GM12872 (cell line): ENCODE measurements at regions not wholly inside any gene's neighbourhood (a gene's known extent, or its start where the extent isn't known, plus 50 kb on each side); places are given as distances from the start of the nearest gene placed in this dataset.

Experiments
- TF ChIP-seq, protein P1 (sequence below): IDR thresholded peaks from 3 replicates; pipeline ENCODE4 v1.5.1; 2011; ENCODE audit warnings: low read depth, mild to moderate bottlenecking, low read length, moderate library complexity; ENCODE audit not compliant: insufficient read depth

DNA sequence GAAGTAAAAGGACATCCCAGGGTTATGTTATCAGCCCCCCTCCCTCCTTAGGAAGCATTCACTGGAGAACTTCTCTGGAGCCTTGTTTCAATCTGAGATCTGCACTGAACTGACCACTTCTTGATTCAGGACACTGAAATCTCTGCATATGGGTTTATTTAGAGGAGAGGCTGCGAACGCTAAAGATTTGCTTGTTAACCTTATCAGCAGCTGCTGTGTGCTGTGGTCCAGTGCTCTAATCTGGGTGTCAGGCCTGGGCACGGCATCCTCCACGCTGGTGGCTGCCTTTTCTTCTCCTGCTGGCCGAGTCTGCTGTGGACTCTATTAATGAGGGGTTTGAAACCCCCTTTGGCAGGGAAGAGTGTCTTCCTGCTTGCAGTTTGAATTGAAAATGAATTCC is 1094.7 kb upstream of the TENM3 start:
- TF ChIP-seq, protein P1, sequence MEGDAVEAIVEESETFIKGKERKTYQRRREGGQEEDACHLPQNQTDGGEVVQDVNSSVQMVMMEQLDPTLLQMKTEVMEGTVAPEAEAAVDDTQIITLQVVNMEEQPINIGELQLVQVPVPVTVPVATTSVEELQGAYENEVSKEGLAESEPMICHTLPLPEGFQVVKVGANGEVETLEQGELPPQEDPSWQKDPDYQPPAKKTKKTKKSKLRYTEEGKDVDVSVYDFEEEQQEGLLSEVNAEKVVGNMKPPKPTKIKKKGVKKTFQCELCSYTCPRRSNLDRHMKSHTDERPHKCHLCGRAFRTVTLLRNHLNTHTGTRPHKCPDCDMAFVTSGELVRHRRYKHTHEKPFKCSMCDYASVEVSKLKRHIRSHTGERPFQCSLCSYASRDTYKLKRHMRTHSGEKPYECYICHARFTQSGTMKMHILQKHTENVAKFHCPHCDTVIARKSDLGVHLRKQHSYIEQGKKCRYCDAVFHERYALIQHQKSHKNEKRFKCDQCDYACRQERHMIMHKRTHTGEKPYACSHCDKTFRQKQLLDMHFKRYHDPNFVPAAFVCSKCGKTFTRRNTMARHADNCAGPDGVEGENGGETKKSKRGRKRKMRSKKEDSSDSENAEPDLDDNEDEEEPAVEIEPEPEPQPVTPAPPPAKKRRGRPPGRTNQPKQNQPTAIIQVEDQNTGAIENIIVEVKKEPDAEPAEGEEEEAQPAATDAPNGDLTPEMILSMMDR = no peak

DNA sequence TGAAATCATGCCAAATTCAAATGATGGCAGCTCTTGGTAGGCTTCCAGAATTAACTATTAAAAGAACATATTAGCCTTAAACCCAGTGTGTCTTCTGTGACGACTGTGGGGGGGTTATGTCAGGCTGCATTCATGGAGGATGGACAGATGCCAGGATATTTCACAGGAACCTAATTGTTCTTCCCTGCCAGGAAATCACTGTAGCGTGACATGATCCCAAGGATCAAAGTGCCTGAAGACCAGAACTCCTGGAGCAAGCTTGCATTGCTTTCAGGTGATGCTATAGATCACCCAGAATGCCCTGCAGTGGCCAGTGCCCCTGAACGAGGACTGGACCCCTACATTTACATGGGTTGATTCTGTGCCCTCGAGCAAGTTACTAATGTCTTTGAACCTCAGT is 1093.0 kb upstream of the TENM3 start:
- TF ChIP-seq, protein P1 = no peak

DNA sequence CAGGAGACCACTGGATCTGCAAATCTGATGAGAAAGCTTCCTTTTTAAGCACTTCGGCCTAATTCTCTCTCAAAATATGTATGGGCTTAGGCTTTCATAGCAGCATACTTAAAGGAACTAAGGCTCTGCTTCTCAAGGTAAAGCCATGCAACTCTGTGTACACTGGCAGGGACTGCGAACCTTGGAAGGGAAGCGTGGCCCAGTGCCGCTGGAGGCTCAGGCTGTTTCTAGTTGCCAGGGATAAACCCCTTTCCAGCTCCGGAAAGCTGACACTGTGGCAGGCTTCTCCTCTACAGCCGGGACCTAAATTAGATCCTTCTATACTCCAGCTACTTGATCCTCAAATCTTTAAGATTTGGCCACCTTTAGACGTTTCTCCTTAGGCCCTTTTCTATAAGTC is 1091.3 kb upstream of the TENM3 start:
- TF ChIP-seq, protein P1 = no peak

DNA sequence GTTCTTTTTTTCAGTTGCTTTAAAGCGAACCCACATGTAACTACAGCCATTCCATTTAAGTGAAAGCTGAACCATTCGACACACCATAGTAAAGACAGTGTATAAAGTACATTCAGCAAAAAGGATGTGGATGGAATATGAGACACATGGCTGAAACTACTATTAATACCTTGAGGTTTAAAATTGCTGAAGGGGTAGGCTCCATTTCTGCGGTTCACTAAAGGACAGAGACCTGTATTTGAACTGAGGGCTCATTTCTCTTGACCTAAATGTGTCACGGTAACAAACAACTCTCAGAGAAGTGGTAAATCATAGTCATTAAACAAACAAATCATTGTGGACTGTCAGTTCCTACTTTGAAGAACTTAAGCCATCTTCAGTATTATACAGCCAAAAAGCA is 1085.6 kb upstream of the TENM3 start:
- TF ChIP-seq, protein P1 = no peak

DNA sequence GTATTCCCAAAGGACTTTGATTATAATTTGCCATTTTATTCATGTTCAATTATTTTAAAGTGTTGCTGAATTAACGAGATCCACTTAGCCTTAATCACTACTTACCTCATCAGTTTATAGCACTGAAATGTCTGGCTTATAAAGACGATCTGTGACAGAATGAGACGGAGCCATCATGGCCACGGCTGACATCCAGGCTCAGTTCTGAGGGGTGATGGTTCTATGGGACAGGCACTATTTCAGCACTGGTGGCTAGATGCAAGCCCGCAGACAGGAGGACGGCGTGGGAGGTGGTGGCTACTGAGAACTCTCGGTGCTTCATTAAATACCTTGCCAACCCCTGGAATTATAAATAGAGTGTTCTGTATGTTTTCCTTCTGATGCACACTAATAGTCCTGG is 1084.2 kb upstream of the TENM3 start:
- TF ChIP-seq, protein P1 = no peak

DNA sequence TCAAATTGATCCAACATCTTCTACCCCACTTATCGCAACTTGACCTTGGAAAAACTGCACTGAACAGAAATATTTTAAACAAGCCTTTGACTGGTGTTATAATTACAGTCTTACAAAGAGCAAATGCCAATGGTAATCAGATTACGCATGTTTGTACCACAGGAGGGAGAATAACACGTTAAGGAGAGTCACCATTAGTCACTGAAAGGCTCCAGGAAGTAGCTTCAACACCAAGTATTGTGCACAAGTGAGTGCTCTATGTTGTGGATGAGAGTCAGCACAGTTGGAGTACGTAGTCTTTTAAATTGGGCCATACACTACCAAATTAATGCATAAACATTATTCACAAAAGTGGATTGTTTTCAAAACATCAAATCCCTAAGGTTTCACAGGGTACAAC is 1081.5 kb upstream of the TENM3 start:
- TF ChIP-seq, protein P1 = no peak

DNA sequence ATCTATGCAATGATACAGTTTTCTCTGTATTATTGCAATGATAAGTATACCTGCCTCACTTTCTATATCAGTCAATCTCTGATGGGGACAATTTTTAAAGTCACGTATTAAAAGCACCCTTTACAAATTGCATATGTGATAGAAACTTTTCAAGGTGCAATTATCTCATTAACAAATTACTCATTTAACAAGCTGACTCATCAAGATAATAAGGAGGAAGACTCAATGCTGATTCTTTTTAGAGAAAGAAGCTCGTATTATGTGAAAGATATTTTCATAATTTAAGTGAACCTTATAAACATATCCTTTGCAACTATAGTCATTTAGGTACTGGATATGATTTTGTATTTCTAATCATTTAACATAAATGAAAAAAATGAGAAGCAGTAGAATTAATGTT is 1080.9 kb upstream of the TENM3 start:
- TF ChIP-seq, protein P1 = no peak

DNA sequence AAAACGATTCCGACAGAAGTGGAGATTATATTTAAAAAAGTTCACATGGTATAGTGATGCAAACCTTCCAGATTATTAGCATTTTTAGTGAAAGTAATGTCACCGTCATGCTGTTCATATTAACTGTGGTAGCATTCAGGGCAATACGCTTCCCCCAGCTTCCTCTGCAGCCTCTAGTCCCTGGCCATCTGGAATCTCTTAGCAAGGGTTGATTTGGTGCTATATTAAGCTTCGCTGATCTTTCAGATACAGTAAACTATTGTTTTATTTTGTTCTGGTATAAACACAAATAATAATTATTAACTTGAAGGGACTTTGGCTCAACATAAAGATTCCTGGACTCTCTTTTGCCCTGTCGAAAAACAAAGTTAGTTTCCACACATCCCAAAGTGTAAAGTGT is 1080.5 kb upstream of the TENM3 start:
- TF ChIP-seq, protein P1 = no peak
